Adrenal gland (tissue), 5 donors: ENCODE measurements at regions not wholly inside any gene's neighbourhood (a gene's known extent, or its start where the extent isn't known, plus 50 kb on each side); places are given as distances from the start of the nearest gene placed in this dataset.

Experiments
- POLR2A ChIP-seq, 2 donors: fragments of 450-650 bp; IDR thresholded peaks; one replicate each; pipeline ENCODE4 v1.6.1; 2017; ENCODE audit warnings: antibody characterized with exemption in 2 of 2, mild to moderate bottlenecking in 2 of 2, moderate library complexity in 1 of 2
- TF ChIP-seq, protein P1 (sequence below), 6 experiments: fragments of 450-650 bp in 4 of 6; fragments of 200-600 bp in 2 of 6; sonication (generic) in 1 of 6; IDR thresholded peaks; 1 replicate in 5 of 6; 2 replicates in 1 of 6; pipeline versions ENCODE4 v1.5.1 to v1.8.0; 2016 to 2021; ENCODE audit warnings: antibody characterized with exemption in 6 of 6, mild to moderate bottlenecking in 2 of 6, moderate library complexity in 1 of 6
- donor health status: DM: no; HTN: no; CAD: no.

DNA sequence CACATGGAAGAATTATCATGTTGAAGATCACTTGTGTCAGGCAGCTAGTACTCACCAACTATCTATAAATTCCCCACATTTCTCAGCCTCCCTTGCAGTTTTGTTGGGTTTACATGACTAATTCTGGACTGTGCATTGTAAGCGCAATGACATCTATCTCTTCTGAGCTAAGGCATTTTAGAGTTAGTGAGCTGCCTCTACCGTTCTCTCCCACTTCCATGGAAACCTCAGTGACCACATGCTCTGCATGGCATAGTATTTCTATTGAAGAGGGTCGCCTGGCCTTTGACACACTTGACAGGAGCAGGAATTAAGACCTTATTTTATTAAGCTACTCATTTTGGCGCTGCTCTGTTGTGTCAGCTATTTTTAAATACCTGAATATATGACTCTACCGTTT lies 67.5 kb upstream of the NPY2R start:
- TF ChIP-seq, protein P1, sequence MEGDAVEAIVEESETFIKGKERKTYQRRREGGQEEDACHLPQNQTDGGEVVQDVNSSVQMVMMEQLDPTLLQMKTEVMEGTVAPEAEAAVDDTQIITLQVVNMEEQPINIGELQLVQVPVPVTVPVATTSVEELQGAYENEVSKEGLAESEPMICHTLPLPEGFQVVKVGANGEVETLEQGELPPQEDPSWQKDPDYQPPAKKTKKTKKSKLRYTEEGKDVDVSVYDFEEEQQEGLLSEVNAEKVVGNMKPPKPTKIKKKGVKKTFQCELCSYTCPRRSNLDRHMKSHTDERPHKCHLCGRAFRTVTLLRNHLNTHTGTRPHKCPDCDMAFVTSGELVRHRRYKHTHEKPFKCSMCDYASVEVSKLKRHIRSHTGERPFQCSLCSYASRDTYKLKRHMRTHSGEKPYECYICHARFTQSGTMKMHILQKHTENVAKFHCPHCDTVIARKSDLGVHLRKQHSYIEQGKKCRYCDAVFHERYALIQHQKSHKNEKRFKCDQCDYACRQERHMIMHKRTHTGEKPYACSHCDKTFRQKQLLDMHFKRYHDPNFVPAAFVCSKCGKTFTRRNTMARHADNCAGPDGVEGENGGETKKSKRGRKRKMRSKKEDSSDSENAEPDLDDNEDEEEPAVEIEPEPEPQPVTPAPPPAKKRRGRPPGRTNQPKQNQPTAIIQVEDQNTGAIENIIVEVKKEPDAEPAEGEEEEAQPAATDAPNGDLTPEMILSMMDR (IDR thresholded peaks at IDR 0.05) = no peak
- no peak for TF ChIP-seq POLR2A (IDR thresholded peaks at IDR 0.05)
